ENCODE measurements at regions not wholly inside any gene's neighbourhood (a gene's known extent, or its start where the extent isn't known, plus 50 kb on each side); places are given as distances from the start of the nearest gene placed in this dataset.

- no peak for DNase-seq
These were observed 648.8 kb downstream of the ARL4A start for GRCh38 chr7:13336227-13336626.

GRCh38 chr7:13352677-13353076 is 636.8 kb downstream of the ETV1 start:
- DNase-seq = no peak

DNA sequence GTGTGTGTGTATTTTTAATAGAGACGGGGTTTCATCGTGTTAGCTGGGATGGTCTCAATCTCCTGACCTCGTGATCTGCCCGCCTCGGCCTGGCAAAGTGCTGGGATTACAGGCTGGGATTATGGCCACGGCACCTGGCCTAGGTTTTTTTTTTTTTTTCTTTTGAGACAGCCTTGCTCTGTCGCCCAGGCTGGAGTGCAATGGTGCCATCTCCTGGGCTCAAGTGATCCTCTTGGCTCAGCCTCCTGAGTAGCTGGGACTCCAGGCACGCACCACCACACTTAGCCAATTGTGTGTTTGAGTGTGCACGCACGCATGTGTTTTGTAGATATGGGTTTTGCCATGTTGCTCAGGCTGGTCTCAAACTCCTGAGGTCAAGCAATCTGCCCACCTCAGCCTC is 629.8 kb downstream of the ETV1 start:
- no peak for DNase-seq

DNA sequence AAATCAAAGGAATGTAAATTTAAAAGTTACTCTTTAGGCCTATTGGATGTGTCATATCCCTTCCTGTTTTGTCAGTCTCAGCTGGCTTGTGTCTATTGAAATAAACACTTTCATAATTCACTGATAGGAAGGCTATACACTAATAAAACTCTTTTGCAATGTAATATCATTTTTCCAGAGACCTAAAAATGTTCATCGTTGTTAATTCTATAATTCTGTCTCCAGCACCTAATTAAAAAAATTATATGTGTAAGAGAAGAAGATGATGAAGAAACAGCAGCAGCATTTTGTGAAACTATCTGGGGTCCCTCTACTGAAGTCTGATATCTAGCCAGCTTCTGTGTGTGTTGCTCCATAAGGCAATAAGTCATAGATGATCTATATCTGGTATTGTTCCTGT is 602.7 kb downstream of the ETV1 start:
- DNase-seq = no peak

DNA sequence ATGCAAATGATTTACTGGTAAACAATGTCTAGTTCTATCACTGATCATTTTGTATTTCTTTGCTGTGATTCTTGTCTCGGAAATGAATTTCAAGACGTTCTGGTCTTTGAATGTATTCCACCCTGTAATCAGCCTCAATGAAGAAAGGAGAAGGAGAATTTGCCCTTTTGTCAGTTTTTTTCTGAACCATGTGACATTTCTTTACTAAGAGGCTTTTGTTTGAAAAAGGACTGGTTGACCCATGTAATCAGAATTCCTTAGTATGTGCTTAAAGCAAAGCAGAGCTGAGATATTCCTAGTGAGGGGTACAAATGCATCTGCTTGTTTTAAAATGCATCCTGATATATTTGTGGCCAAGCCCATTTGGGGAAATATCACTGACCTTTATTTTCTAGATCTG is 581.6 kb downstream of the ETV1 start:
- DNase-seq = no peak

- DNase-seq = no peak
These were observed 578.3 kb downstream of the ETV1 start for GRCh38 chr7:13411151-13411550.

GRCh38 chr7:13411636-13412035 is 577.8 kb downstream of the ETV1 start:
- DNase-seq = no peak

DNA sequence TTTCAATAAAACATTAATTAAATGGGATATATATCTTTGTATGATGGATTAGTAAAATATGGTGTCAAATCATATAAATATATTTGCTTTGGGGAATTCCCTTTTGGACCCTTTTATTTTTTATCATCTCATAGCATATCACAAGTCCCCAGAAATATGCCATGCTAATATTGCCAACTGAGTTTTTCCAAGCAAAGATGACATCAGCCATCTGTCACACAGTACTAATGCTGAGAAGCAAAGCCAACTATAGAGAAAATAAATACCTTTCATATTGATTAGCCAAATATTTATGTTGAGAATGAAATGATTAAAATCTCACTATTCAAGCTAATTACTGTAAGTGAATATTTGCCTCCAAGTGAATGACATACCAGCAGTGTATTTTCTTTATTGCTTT is 575.3 kb downstream of the ETV1 start:
- no peak for DNase-seq

DNA sequence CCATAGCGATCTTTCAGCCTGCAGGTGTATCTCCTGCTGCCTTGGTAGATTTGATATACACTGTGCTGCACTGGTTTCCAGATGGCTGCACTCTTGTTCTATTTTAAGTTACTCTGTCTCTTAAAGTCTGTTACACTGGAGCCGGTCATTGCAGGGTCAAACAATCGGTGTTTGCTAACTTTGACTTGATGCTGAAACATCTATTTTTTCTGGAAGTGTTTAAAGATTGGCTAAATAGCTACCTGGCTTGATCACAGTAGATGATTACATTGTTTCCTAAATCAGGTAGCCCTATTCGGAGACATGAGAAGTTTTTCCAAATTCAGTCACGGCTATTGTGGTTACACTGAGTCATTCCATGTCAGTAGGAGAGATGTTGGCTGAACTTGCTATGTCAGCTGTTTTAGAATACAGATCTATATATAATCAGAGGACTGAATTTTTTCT is 574.8 kb downstream of the ETV1 start:
- no peak for DNase-seq

GRCh38 chr7:13416071-13416470 is 573.4 kb downstream of the ETV1 start:
- DNase-seq = no peak

GRCh38 chr7:13416544-13416943 is 572.9 kb downstream of the ETV1 start:
- DNase-seq = no peak

GRCh38 chr7:13420726-13421125 is 568.7 kb downstream of the ETV1 start:
- DNase-seq = no peak

- no peak for DNase-seq
These were observed 567.7 kb downstream of the ETV1 start for GRCh38 chr7:13421776-13422175.

DNA sequence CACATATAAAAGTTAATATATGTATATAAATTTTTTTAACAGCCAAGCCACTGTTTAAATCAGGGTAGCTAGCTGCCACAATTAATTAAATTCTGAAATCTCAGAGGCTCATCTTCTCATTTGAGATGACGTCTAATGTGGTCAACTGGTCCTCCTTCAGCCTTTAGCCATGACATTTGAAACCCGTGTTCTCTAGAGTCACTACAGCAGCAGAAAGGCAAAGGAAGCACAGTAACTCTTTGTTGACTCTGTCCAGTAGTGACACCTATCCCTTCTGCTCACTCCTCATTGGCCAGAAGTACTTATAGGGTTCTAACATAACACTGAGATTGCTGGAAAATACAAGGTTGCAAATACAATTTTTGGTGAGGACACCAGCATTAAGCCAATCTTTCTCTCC is 555.5 kb downstream of the ETV1 start:
- DNase-seq = no peak

DNA sequence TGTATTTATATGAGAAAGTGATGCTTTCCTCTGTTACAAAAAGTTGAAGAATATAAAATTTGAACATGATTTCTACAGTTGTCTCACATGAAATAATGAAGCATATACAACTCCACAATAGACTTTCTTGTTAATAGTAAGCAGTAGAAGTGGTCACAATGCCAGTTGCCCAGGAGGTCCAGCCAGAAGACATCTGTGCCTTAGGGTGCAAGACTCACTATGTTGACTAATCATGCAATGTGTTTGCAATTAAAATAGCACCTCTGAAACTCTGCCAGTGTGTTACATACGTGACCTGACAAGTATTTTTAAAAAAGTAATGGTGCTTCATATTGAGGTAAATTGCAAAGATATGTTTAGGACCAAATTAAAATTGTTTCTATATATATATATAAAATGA is 547.2 kb downstream of the ETV1 start:
- no peak for DNase-seq

GRCh38 chr7:13447637-13448036 is 541.8 kb downstream of the ETV1 start:
- no peak for DNase-seq

DNA sequence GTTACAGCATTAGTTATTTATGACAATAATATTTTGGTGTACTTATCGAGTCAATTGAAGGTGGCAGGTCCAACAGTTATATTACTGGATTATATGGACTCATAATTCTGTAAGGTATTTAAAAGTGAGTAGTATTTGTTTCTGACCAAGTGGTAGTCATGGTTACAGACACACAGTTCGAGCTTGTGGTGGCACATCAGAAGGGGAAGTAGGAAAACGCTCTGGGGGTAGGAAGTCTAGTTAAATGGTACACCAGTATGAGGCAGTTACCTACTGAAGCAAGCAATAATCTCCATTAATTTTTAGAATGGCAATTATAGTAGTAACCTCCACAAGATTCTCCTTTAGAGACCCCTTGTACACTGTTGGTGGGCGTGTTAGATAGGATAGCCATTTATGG is 541.2 kb downstream of the ETV1 start:
- DNase-seq = no peak

- DNase-seq = no peak
These were observed 540.0 kb downstream of the ETV1 start for GRCh38 chr7:13449460-13449859.

DNA sequence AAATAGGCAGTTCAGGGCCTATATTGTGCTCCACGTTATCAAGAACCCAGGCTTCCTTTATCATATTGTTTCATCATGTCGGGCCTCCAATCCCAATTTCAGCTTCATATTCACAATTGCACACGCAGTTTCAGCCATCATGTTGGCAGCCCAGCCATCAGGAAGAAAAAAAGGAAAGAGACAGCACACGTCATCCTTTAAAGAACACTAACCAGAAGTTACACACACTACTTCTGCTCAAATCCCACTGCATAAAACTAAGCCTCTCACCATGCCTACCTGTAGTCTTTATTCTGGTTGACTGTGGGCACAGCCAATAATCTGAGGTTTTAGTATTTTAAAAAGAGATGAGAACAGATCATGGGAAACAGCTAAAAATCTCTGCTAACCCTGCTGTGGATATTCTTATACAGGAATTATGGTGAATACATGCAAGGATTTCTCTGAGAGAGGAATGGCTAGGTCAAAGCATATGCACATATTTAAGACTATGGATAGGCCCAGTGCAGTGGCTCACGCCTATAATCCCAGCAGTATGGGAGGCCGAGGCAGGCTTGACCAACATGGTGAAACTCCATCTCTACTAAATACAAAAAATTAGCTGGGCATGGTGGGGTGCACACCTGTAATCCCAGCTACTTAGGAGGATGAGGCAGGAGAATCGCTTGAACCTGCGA is 534.4 kb downstream of the ETV1 start:
- no peak for DNase-seq

GRCh38 chr7:13457790-13458189 is 531.7 kb downstream of the ETV1 start:
- DNase-seq = no peak

DNA sequence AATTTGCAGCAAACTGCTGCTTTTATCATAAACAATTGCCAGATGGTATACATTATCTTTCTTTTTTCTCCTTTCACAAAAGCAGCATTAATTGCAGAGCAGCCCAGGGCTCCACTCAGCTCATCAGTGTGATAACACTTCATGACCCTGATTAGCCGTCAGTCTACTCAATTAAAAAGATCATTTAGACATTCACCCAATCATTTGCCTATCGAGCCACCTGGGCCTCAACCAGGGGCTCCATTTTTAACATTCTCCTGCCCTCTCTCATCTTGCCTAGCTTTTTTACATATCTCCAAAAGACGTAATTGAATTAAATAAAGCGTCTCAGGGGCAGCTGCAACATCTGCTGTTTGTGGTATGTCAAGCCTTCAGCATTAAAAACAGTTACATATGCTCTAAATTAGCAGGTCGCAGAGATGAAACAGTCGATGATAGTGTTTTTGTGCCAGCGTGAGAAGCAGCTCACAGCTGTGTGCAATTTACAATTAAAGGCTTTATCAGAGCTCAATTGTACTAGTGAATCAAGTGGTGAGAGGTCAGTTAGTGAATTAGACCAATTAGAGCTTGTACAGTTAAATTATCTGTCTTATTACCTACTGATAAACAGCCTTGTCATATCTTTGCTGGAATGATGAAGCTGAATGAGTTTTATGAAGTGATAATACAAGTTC is 522.5 kb downstream of the ETV1 start:
- no peak for DNase-seq

- no peak for DNase-seq
These were observed 512.5 kb downstream of the ETV1 start for GRCh38 chr7:13476881-13477444.

DNA sequence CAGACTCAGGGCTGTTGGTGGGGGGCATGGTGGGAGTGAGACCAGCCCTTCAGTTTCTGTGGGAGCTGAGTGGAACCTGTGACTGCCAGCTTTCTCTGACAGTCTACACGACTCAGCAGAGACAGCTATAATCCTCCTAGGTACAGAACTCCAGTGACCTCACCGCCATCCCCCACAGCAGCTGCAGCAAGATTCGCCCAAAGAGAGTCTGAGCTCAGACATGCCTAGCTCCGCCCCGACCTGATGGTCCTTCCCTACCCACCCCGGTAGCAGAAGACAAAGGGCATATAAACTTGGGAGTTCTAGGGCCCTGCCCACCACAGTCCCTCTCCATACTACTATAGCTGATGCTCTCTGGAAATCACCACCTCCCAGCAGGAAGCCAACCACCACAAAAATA is 500.1 kb downstream of the ETV1 start:
- no peak for DNase-seq

GRCh38 chr7:13496976-13497375 is 492.5 kb downstream of the ETV1 start:
- no peak for DNase-seq

- DNase-seq = no peak
These were observed 480.9 kb downstream of the ETV1 start for GRCh38 chr7:13508586-13508985.

Data from NCI-H510A (cell line).